ENCODE measurements at regions not wholly inside any gene's neighbourhood (a gene's known extent, or its start where the extent isn't known, plus 50 kb on each side); places are given as distances from the start of the nearest gene placed in this dataset.
A peak's percentile ranks its signal among the peaks of the same experiment; 100 is the strongest.

- peaks cover 11% of the 10 kb centered on the region for H3K4me1 ChIP-seq
- H4K20me1 ChIP-seq (ENCODE audit: low read depth), result no peaks in the 10 kb centered on the region
- no peak for TF ChIP-seq CTCF (IDR thresholded peaks at IDR 0.05)
- TF ChIP-seq EZH2 (IDR thresholded peaks at IDR 0.05), result no peak
- no peak for TF ChIP-seq EZH2phosphoT487 (IDR thresholded peaks at IDR 0.05)
- H3K36me3 ChIP-seq, result no peaks in the 10 kb centered on the region
- no peaks in the 10 kb centered on the region for H3K79me2 ChIP-seq (ENCODE audit: low read depth)
- H3K9me3 ChIP-seq (ENCODE audit: low read depth), result no peaks in the 10 kb centered on the region
- H3K9ac ChIP-seq, result no peak overlapping the region
- Mint-ChIP-seq H3K27ac (peak overlapping the region; percentile 29), H3K4me1 (peaks cover 46% of the 10 kb centered on the region), H3K4me3 (no peak overlapping the region), H3K27me3 (ENCODE audit: insufficient read depth, low read depth) (peaks cover 7% of the 10 kb centered on the region), H3K36me3 (no peaks in the 10 kb centered on the region), H3K9me3 (no peaks in the 10 kb centered on the region)
- DNase-seq (ENCODE audit: low spot score), result no peak
- no peaks in the 10 kb centered on the region for H3K27me3 ChIP-seq
- H2AFZ ChIP-seq (replicated peaks), result no peak overlapping the region
- peaks cover 3% of the 10 kb centered on the region for H3F3A ChIP-seq (ENCODE audit: low read depth)
- no peak overlapping the region for H3K4me2 ChIP-seq
- H3K27ac ChIP-seq, result no peak overlapping the region
- H3K4me3 ChIP-seq, result no peak overlapping the region
Measured at GRCh38 chr2:128486640-128487375, 168.1 kb upstream of the HS6ST1 start.

DNA sequence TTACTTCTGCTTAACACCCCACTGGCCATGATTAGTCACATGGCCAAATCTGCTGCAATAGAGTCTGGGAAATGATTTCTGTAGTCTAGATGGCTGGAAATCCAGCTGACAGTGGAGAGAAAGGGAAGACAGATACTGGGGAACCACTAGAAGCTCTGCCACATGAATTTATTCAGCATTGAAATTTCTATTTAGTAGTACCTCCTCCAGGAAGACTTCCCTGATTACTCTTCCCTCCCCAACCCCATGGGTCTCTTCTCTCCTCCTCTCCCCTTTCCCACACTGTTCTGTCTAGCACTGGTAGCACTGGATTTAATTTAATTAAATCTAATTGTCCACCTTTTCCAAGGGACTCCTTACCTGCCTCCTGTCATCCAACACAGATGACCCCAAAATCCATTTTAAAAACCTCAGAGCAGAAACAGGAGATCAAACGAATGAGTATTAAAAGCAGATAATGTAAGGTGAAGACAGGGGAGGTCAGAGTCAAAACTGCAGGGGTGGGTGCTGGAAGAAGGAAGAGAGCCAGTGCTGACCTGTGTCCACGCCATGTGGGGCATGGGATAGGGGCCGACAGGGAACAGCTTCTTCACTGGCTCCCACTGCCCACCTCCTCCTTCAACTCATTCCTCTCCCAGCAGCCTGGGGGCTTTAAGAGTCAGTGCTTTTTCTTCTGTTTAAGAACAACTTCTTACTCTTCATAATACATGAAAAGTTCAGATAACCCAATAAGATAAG lies 169.2 kb upstream of the HS6ST1 start:
- no peak for TF ChIP-seq CTCF (IDR thresholded peaks at IDR 0.05)
- no peak overlapping the region for H2AFZ ChIP-seq (replicated peaks)
- no peak overlapping the region for H3K27ac ChIP-seq
- H3K27ac Mint-ChIP-seq, result no peak overlapping the region
- DNase-seq (ENCODE audit: low spot score), result no peak
- H3K4me1 Mint-ChIP-seq, result peaks cover 50% of the 10 kb centered on the region
- no peaks in the 10 kb centered on the region for H3K9me3 Mint-ChIP-seq
- no peaks in the 10 kb centered on the region for H3K79me2 ChIP-seq (ENCODE audit: low read depth)
- no peaks in the 10 kb centered on the region for H3K36me3 ChIP-seq
- no peak overlapping the region for H3K4me2 ChIP-seq
- H3K4me1 ChIP-seq, result peaks cover 14% of the 10 kb centered on the region
- no peaks in the 10 kb centered on the region for H3K27me3 ChIP-seq
- H3K36me3 Mint-ChIP-seq, result no peaks in the 10 kb centered on the region
- no peak overlapping the region for H3K9ac ChIP-seq
- H3K4me3 ChIP-seq, result no peak overlapping the region
- peaks cover 9% of the 10 kb centered on the region for H3F3A ChIP-seq (ENCODE audit: low read depth)
- peaks cover 7% of the 10 kb centered on the region for H3K27me3 Mint-ChIP-seq (ENCODE audit: insufficient read depth, low read depth)
- no peak overlapping the region for H3K4me3 Mint-ChIP-seq
- no peaks in the 10 kb centered on the region for H3K9me3 ChIP-seq (ENCODE audit: low read depth)
- H4K20me1 ChIP-seq (ENCODE audit: low read depth), result no peaks in the 10 kb centered on the region

DNA sequence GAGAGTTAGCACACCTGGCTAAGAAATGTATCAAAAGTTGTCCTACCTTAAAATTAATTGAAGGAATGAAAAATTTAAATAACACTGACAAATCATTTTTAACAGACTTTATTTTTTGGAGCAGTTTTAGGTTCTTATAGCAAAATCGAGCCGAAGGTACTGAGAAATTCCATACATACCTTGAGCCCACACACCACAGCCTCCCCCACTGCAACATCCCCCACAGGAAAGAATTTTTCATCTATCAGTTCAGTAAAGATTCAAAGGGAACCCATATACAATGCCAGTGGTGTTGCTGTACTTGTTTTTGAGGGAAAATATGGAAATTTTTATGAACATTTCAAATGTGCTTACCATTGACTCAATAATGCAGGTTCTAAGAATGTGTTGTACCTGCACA lies 169.8 kb upstream of the HS6ST1 start:
- Histone ChIP-seq H3K4me2 (no peak overlapping the region), H3F3A (ENCODE audit: low read depth) (peaks cover 9% of the 10 kb centered on the region), H3K79me2 (ENCODE audit: low read depth) (no peaks in the 10 kb centered on the region), H3K4me3 (no peak overlapping the region), H3K36me3 (no peaks in the 10 kb centered on the region), H2AFZ (replicated peaks) (no peak overlapping the region), H3K27ac (no peak overlapping the region), H3K9ac (no peak overlapping the region), H4K20me1 (ENCODE audit: low read depth) (no peaks in the 10 kb centered on the region), H3K9me3 (ENCODE audit: low read depth) (no peaks in the 10 kb centered on the region), H3K4me1 (peaks cover 14% of the 10 kb centered on the region), H3K27me3 (no peaks in the 10 kb centered on the region)
- TF ChIP-seq CTCF (IDR thresholded peaks at IDR 0.05), result no peak
- no peak for TF ChIP-seq EZH2 (IDR thresholded peaks at IDR 0.05)
- TF ChIP-seq EZH2phosphoT487 (IDR thresholded peaks at IDR 0.05), result no peak
- no peaks in the 10 kb centered on the region for H3K36me3 Mint-ChIP-seq
- peak overlapping the region; percentile 23 for H3K27ac Mint-ChIP-seq
- no peaks in the 10 kb centered on the region for H3K9me3 Mint-ChIP-seq
- peaks cover 50% of the 10 kb centered on the region for H3K4me1 Mint-ChIP-seq
- no peak overlapping the region for H3K4me3 Mint-ChIP-seq
- DNase-seq (ENCODE audit: low spot score), result no peak
- peaks cover 7% of the 10 kb centered on the region for H3K27me3 Mint-ChIP-seq (ENCODE audit: insufficient read depth, low read depth)

All from neural progenitor cell (in vitro differentiated cells).